ENCODE measurements at regions not wholly inside any gene's neighbourhood (a gene's known extent, or its start where the extent isn't known, plus 50 kb on each side); places are given as distances from the start of the nearest gene placed in this dataset.

DNA sequence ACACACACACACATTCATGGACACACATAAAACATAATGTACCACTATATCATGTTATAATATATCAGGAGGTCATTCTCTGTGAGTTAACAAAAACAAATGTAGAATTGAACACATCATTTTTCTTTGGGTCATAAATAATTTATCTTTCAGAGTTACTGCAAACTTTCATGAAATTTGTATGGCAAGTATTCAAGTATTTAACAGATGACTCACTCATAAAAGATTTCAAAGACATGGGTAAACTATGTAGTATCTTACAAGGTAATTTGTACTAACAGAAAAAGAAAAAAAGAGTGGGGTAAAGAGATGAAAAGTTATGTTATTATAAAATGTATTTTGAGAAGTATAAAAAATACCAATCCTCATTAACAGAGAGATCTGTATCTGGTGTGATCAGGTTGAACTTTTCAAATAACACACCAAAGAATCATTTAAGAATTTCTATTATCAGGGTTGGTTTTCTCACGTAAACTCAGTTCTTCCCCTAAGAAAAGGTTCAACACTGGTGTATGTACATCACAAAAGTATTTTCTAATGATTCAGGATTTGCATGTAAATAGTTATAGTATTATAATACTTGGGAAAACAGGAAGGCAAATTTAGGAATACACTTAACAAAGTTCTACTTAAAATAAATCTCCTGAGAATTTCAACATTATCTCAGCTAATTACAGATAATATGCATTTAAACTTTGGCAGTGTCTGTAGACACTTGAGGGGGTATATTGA is 933.1 kb upstream of the LRRN3 start:
- Mint-ChIP-seq H3K27me3 (ENCODE audit: unreplicated experiment) (no peaks in the 10 kb centered on the region), H3K36me3 (ENCODE audit: insufficient read depth, unreplicated experiment) (no peaks in the 10 kb centered on the region), H3K4me1 (ENCODE audit: low read depth, unreplicated experiment) (peaks cover 13% of the 10 kb centered on the region), H3K9me3 (ENCODE audit: low read depth, unreplicated experiment) (no peaks in the 10 kb centered on the region), H3K4me3 (ENCODE audit: low read depth, unreplicated experiment) (no peak overlapping the region), H3K27ac (ENCODE audit: unreplicated experiment) (no peak overlapping the region)
- TF ChIP-seq, protein P1, sequence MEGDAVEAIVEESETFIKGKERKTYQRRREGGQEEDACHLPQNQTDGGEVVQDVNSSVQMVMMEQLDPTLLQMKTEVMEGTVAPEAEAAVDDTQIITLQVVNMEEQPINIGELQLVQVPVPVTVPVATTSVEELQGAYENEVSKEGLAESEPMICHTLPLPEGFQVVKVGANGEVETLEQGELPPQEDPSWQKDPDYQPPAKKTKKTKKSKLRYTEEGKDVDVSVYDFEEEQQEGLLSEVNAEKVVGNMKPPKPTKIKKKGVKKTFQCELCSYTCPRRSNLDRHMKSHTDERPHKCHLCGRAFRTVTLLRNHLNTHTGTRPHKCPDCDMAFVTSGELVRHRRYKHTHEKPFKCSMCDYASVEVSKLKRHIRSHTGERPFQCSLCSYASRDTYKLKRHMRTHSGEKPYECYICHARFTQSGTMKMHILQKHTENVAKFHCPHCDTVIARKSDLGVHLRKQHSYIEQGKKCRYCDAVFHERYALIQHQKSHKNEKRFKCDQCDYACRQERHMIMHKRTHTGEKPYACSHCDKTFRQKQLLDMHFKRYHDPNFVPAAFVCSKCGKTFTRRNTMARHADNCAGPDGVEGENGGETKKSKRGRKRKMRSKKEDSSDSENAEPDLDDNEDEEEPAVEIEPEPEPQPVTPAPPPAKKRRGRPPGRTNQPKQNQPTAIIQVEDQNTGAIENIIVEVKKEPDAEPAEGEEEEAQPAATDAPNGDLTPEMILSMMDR (IDR thresholded peaks at IDR 0.05; ENCODE audit: unreplicated experiment): no peak
- no peak for DNase-seq
- no TSS peak for BruUV-seq (replicated peaks)
- intact Hi-C loops (cut with micrococcal nuclease; ENCODE audit: unreplicated experiment): no loop called here
- CTCF ChIA-PET: no interaction called here

DNA sequence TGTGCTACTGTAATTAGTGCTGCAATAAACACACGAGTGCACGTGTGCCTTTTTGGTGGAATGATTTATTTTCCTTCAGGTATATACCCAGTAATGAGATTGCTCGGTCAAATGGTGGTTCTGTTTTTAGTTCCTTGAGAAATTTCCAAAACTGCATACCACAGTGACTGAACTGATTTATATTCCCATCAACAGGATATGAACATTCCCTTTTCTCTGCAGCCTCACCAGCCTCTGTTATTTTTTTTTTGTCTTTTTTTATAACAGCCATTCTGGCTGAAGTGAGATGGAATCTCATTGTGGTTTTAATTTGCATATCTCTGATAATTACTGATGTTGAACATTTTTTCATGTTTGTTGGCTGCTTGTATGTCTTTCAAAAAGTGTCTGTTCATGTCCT is 922.9 kb upstream of the LRRN3 start:
- BruUV-seq (replicated peaks): no TSS peak
- TF ChIP-seq, protein P1 (IDR thresholded peaks at IDR 0.05; ENCODE audit: unreplicated experiment): no peak
- CTCF ChIA-PET: interaction anchor here (1.1 kb wide), 1 partner anchor 20 kb away, joined by 3 read pairs; no protein-coding TSS in a partner anchor
- Mint-ChIP-seq H3K4me3 (ENCODE audit: low read depth, unreplicated experiment) (no peak overlapping the region), H3K9me3 (ENCODE audit: low read depth, unreplicated experiment) (no peaks in the 10 kb centered on the region), H3K27me3 (ENCODE audit: unreplicated experiment) (no peaks in the 10 kb centered on the region), H3K4me1 (ENCODE audit: low read depth, unreplicated experiment) (no peaks in the 10 kb centered on the region), H3K27ac (ENCODE audit: unreplicated experiment) (no peak overlapping the region), H3K36me3 (ENCODE audit: insufficient read depth, unreplicated experiment) (no peaks in the 10 kb centered on the region)
- DNase-seq: no peak
- intact Hi-C loops (cut with micrococcal nuclease; ENCODE audit: unreplicated experiment): no loop called here

DNA sequence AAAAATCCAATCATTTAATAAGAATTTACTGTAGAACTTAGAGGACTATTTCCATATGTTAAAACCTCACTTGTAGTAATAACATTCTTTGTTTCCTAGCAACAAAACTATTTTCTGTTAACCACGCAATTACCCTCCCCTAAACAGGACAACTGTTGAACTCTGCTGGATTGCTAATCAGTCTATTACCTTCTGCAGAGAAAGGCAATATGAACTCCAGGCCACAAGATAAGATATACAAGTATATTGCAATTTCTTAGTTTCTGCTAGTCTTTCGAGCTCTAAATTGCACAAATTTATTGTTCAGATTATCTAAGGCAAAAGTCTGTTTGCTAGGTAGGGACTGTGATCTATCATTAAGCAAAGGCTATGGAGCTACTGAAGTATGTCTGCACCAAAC is 920.1 kb upstream of the LRRN3 start:
- H3K9me3 Mint-ChIP-seq (ENCODE audit: low read depth, unreplicated experiment): peaks cover 2% of the 10 kb centered on the region
- intact Hi-C loops (cut with micrococcal nuclease; ENCODE audit: unreplicated experiment): no loop called here
- no TSS peak for BruUV-seq (replicated peaks)
- CTCF ChIA-PET: no interaction called here
- no peaks in the 10 kb centered on the region for H3K36me3 Mint-ChIP-seq (ENCODE audit: insufficient read depth, unreplicated experiment)
- no peak overlapping the region for H3K4me3 Mint-ChIP-seq (ENCODE audit: low read depth, unreplicated experiment)
- H3K27ac Mint-ChIP-seq (ENCODE audit: unreplicated experiment): no peak overlapping the region
- DNase-seq: no peak
- H3K27me3 Mint-ChIP-seq (ENCODE audit: unreplicated experiment): no peaks in the 10 kb centered on the region
- H3K4me1 Mint-ChIP-seq (ENCODE audit: low read depth, unreplicated experiment): no peaks in the 10 kb centered on the region
- TF ChIP-seq, protein P1 (IDR thresholded peaks at IDR 0.05; ENCODE audit: unreplicated experiment): no peak

DNA sequence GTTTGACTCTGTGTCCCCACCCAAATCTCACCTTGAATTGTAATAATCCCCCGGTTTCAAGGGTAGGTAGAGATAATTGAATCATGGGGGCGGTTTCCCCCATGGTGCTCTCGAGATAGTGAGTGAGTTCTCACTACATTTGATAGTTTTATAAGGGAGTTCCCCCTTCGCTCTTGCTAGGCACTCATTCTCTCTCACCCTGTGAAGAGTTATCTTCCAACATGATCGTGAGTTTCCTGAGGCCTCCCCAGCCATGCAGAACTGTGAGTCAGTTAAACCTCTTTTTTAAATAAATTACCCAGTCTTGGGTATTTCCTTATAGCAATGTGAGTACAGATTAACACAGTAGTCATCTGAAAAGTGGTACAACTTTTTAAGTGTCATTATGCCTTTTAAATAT is 913.5 kb upstream of the LRRN3 start:
- no peak for DNase-seq

More for the DNA sequence above, 913.5 kb upstream of the LRRN3 start:
- no peaks in the 10 kb centered on the region for H3K4me1 Mint-ChIP-seq (ENCODE audit: low read depth, unreplicated experiment)
- no peaks in the 10 kb centered on the region for H3K27me3 Mint-ChIP-seq (ENCODE audit: unreplicated experiment)
- no peak overlapping the region for H3K27ac Mint-ChIP-seq (ENCODE audit: unreplicated experiment)
- intact Hi-C loops (cut with micrococcal nuclease; ENCODE audit: unreplicated experiment): no loop called here
- no peak overlapping the region for H3K4me3 Mint-ChIP-seq (ENCODE audit: low read depth, unreplicated experiment)
- TF ChIP-seq, protein P1 (IDR thresholded peaks at IDR 0.05; ENCODE audit: unreplicated experiment): no peak
- no TSS peak for BruUV-seq (replicated peaks)
- no peaks in the 10 kb centered on the region for H3K36me3 Mint-ChIP-seq (ENCODE audit: insufficient read depth, unreplicated experiment)
- CTCF ChIA-PET: no interaction called here
- H3K9me3 Mint-ChIP-seq (ENCODE audit: low read depth, unreplicated experiment): peaks cover 2% of the 10 kb centered on the region
